ENCODE measurements at regions not wholly inside any gene's neighbourhood (a gene's known extent, or its start where the extent isn't known, plus 50 kb on each side); places are given as distances from the start of the nearest gene placed in this dataset.

DNA sequence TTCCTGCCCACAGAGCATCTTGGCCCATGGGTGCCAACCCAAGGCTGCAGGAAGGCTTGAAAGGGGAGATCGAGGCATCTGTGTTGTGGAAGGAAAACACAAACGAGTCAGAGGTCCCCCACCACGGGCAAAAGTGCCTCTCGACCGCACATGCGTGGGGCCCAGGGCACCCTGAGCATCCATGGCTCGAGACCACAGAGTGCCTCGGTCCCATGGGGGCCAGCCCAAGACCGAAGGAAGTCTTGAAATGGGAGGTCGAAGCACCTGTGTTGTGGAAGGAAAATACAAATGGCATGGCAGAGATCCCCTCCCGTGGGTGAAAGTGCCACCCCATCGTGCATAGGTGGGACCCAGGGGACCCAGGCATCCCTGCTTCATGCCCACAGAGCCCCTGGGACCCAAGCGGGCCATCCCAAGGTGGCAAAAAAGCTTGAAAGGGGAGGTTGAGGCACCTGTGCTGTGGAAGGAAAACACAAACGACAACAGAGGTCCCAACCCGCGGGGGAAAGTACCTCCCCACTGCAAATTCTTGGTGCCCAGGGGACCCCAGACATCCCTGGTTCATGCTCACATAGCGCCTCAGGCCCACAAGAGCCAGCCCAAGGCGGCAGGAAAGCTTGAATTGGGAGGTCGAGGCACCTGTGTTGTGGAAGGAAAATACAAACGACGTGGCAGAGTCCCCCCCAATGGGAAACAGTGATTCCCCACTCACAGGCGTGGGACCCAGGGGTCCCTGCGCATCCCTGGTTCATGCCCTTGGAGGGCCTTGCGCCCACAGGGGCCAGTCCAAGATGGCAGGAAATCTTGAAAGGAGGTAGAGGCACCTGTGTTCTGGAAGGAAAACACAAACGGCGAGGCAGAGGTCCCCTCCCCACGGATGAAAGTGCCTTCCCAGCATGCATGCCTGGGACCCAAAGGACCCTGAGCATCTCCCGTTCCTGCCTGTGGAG, 373.0 kb downstream of the ALG10 start:
- DNase-seq (ENCODE audit: low read depth in 2 of 2), result no peak

DNA sequence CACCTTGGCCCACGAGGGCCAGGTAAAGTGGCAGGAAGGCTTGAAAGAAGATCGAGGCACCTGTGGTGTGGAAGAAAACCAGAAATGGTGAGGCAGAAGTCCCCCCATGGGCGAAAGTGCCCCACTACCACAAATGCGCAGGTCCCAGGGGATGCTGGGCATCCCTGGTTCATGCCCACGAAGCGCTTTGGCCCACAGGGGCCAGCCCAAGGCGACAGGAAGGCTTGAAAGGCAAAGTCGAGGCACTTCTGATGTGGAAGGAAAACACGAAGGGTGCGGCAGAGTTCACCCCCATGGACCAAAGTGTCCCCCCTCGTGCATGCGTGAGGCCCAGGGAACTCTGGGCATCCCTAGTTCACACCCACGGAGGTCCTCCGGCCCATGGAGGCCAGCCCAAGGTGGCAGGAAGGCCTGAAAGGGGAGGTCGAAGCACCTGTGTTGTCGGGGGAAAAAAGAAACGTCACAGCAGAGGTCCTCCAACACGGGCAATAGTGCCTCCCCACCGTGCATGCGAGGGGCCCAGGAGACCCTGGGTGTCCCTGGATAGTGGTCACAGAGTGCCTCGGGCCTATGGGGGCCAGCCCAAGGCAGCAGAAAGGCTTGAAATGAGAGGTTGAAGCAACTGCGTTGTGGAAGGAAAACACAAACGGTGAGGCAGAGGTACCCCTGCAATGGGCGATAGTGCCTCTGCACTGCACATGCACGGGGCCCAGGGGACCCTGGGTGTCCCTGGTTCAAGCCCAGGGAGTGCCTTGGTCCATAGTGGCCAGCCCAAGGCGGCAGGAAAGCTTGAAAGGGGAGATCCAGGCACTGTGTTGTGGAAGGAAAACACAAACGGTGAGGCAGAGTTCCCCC, 373.9 kb downstream of the ALG10 start:
- no peak for DNase-seq (ENCODE audit: low read depth in 2 of 2)

DNA sequence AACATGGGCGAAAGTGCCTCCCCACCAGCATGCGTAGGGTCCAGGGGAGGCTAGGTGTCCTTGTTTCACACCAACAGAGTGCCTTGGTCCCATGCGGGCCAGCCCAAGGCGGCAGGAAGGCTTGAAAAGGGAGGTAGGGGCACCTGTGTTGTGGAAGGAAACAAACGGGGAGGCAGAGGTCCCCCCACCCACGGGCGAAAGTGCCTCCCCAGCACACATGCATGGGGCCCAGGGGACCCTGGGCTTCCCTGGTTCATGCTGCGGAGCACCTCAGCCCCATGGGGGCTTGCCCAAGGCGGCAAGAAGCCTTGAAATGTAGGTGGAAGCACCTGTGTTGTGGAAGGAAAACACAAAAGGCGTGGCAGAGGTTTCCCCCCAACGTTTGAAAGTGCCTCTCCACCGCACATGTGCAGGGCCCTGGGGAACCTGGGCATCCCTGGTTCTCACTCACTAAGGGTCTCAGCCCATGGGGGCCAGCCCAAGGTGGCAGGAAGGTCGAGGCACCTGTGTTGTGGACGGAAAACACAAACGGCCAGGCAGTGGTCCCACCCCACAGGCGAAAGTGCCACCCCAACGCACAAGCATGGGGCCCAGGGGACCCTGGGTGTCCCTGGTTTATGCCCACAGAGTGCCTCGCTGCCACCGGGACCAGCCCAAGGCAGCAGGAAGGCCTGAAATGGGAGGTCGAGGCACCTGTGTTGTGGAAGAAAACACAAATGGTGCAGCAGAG, 374.7 kb downstream of the ALG10 start:
- no peak for DNase-seq (ENCODE audit: low read depth in 2 of 2)

DNA sequence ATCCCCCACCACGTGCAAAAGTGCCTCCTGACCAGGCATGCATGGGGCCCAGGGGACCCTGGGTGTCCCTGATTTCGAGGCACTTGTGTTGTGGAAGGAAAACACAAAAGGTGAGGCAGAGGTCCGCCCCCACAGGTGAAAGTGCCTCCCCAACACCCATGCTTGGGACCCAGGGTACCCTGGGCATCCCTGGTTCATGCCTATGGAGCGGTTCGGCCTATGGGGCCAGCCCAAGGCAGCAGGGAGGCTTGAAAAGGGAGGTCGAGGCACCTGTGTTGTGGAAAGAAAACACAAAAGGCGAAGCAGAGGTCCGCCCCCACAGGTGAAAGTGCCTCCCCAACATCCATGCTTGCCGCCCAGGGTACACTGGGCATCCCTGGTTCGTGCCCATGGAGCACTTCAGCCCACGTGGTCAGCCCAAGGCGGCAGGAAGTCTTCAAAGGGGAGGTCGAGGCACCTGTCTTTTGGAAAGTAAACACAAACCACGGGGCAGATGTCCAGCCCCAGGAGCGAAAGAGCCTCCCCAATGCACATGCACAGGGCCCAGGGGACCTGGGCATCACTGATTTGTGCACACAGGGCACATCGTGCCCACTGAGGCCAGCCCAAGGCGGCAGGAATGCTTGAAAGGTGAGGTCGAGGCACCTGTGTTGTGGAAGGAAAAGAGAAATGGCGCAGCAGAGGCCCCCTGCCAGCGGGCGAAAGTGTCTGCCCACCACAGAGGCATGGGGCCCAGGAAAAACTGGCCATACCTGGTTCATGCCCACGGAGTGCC, 375.5 kb downstream of the ALG10 start:
- no peak for DNase-seq (ENCODE audit: low read depth in 2 of 2)

DNA sequence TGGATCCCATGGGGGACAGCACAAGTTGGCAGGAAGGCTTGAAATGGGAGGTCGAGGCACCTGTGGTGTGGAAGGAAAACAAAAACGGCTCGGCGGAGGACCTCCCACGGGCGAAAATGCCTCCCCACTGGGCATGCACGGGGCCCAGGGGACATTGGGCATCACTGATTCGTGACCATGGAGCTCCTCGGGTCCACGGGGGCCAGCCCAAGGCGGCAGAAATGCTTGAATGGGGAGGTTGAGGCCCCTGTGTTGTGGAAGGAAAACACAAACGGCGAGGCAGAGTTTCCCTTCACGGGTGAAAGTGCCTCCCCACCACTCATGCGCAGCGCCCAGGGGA, 376.0 kb downstream of the ALG10 start:
- no peak for DNase-seq (ENCODE audit: low read depth in 2 of 2)

DNA sequence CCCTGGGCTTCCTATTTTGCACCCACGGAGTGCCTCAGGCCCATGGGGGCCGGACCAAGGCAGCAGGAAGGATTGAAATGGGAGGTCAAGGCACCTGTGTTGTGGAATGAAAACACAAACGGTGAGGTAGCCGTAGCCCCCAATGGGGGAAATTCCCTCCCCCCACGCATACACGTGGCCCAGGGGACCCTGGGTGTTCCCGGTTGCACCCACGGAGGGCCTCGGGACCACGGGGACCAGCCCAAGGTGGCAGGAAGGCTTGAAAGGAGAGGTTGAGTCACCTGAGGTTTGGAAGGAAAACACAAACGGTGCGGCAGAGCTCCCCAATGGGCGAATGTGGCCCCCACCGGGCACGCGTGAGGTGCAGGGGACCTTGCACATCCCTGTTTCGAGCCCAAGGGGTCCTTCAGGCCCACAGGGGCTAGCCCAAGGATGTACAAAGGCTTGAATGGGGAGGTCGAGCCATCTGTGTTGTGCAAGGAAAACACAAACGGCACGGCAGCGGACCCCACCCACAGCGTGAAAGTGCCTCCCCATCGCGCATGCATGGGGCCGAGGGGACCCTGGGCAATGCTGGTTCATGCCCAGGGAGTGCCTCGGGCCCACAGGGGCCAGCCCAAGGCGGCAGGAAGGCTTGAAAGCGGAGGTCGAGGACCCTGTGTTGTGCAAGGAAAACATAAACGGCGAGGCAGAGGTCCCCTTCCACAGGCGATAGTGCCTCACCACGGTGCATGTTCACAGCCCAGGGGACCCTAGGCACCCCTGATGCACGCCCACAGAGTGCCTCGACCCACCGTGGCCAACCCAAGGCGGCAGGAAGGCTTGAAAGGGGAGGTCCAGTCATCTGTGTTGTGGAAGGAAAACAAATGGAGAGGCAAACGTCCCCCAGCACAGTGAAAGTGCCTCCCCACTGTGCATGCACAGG, 376.7 kb downstream of the ALG10 start:
- DNase-seq (ENCODE audit: low read depth in 2 of 2), result no peak

DNA sequence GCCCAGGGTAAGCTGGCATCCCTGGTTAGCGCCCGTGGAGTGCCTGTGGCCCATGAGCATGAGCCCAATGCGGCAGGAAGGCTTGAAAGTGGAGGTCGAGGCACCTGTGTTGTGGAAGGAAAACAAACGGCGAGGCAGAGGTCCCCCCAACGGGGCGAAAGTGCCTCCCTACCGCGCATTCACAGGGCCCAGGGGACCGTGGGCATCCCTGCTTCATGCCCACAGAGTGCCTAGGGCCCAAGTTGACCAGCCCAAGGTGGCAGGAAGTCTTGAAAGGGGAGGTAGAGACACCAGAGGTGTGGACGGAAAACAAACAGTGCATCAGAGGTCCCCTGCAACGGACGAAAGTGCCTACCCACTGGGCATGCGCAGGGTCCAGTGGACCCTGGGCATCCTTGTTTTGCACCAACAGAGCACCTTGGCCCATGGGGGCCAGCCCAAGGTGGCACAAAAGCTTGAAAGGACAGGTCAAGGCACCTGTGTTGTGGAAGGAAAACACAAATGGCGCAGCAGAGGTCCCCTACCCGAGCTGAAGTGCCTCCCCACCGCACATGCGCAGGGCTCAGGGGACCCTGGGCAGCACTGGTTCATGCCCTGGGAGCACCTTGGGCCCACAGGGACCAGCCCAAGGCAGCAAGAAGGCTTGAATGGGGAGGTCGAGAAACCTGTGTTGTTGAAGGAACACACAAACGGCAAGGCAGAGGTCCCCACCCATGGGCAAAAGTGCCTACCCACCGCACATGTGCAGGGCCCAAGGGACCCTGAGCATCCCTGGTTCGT, 377.5 kb downstream of the ALG10 start:
- no peak for DNase-seq (ENCODE audit: low read depth in 2 of 2)

DNA sequence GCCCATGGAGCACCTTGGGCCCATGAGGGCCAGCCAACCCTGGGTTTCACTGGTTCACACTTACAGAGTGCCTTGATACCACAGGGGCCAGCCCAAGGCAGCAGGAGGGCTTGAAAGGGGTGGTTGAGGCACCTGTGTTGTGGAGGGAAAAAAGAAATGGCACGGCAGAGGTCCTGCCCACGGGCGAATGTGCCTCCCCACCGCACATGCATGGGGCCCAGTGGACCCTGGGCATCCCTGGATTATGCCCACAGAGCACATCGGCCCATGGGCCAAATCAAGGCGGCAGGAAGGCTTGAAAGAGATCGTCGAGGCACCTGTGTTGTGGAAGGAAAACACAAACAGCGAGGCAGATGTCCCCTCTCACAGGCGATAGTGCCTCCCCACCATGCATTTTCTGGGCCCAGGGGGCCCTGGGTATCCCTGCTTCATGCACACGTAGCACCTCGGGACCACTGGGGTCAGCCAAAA, 378.1 kb downstream of the ALG10 start:
- DNase-seq (ENCODE audit: low read depth in 2 of 2), result no peak

DNA sequence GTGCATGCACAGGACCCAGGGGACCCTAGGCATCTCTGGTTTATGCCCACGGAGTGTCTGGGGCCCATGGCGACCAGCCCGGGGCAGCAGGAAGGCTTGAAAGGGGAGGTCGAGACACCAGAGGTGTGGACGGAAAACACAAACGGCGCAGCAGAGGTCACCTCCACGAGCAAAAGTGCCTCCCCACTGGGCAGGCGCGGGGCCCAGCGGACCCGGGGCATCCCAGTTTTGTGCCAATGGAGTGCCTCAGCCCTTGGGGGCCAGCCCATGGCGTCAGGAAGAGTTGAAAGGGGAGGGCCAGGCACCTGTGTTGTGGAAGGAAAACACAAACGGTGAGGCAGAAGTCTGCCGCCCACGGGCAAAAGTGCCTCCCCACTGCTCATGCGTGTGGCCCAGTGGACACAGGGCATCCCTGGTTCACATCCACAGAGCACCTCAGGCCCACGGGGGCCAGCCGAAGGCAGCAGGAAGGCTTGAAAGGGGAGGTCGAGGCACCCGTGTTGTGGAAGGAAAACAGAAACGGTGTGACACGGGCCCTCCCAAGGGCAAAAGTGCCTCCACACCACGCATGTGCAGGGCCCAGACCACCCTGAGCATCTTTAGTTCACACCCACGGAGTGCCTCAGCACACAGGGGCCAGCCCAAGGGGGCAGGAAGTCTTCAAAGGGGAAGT, 378.8 kb downstream of the ALG10 start:
- DNase-seq (ENCODE audit: low read depth in 2 of 2), result no peak

DNA sequence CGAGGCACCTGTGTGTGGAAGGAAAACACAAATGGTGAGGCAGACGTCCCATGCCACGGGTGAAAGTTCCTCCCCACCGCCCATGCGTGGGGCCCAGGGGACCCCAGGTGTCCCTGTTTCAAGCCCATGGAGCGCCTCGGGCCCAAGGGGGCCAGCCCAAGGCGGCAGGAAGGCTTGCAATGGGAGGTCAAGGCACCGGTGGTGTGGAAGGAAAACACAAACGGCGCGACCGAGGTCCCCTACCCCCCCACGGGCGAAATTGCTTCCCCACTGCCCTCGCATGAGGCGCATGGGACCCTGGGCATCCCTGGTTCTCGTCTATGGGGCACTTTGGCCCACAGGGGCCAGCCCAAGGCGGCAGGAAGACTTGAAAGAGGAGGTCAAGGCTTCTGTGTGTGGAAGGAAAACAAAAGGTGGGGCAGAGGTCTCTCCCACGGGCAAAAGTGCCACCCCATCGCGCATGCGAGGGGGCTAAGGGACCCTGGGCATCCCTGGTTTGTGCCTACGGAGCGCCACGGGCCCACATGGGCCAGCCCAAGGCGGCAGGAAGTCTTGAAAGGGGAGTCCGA, 379.4 kb downstream of the ALG10 start:
- no peak for DNase-seq (ENCODE audit: low read depth in 2 of 2)

DNA sequence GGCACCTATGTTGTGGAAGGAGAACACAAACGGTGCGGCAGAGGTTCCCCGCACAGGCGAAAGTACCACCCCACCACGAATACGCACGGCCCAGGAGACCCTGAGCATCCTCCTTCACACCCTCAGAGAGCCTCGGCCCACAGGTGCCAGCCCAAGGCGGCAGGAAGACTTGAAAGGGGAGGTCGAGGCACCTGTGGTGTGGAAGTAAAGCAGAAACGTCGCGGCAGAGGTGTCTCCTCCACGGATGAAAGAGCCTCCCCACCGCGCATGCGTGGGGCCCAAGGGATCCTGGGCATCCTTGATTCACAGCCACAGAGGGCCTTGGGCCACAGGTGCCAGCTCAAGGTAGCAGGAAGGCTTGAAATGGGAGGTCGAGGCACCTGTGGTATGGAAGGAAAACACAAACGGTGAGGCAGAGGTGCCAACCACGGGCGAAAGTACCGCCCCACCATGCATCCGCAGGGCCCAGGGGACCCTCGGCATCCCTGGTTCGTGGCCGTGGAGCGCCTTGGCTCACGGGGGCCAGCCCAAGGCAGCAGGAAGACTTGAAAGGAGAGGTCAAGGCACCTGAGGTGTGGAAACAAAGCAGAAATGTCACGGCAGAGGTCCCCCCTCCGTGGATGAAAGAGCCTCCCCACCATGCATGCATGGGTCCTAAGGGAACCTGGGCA, 380.1 kb downstream of the ALG10 start:
- DNase-seq (ENCODE audit: low read depth in 2 of 2), result no peak

DNA sequence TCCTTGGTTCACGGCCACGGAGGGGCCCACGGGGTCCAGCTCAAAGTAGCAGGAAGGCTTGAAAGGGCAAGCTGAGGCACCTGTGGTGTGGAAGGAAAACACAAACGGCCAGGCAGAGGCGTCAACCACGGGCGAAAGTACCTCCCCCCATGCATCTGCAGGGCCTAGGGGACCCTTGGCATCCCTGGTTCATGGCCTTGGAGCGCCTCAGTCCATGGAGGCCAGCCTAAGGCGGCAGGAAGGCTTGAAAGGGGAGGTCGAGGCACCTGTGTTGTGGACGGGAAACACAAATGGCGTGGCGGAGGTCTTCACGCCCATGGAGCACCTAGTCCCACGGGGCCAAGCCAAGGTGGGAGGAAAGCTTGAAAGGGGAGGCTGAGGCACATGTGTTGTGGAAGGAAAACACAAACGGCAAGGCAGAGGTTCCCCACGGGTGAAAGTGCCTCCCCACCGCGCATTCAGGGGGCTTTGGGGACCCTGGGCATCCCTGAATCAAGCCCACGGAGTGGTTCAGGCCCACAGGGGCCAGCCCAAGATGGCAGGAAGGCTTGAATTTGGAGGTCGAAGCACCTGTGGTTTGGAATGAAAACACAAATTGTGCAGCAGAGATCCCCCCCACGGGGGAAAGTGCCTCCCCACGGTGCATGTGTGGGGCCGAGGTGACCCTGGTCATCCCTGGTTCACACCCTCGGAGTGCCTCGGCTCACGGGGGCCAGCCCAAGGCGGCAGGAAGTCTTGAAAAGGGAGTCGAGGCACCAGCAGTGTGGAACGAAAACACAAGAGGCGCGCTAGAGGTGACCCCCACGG, 380.8 kb downstream of the ALG10 start:
- DNase-seq (ENCODE audit: low read depth in 2 of 2), result no peak

DNA sequence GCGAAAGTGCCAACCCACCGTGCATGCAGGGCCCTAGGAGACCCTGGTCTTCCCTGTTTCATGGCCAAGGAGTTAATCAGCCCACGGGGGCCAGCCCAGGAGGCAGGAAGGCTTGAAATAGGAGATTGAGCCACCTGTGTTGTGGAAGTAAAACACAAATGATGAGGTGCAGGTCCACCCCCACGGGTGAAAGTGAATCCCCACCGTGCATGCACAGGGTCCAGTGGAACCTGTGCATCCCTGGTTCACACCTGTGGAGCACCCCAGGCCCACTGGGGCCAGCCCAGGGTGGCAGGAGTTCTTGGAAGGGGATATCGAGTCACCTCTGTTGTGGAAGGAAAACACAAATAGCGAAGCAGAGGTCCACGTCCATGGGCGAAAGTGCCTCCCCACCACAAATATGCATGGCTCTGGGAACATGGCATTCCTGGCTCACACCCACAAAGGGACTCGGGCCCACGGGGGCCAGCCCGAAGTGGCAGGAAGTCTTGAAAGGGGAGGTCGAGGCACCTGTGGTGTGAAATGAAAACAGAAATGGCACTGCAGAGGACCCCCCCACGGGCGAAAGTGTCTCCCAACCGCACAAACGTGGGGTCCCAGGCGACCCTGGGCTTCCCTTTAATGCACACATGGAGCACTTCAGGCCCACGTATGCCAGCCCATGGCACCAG, 381.5 kb downstream of the ALG10 start:
- no peak for DNase-seq (ENCODE audit: low read depth in 2 of 2)

DNA sequence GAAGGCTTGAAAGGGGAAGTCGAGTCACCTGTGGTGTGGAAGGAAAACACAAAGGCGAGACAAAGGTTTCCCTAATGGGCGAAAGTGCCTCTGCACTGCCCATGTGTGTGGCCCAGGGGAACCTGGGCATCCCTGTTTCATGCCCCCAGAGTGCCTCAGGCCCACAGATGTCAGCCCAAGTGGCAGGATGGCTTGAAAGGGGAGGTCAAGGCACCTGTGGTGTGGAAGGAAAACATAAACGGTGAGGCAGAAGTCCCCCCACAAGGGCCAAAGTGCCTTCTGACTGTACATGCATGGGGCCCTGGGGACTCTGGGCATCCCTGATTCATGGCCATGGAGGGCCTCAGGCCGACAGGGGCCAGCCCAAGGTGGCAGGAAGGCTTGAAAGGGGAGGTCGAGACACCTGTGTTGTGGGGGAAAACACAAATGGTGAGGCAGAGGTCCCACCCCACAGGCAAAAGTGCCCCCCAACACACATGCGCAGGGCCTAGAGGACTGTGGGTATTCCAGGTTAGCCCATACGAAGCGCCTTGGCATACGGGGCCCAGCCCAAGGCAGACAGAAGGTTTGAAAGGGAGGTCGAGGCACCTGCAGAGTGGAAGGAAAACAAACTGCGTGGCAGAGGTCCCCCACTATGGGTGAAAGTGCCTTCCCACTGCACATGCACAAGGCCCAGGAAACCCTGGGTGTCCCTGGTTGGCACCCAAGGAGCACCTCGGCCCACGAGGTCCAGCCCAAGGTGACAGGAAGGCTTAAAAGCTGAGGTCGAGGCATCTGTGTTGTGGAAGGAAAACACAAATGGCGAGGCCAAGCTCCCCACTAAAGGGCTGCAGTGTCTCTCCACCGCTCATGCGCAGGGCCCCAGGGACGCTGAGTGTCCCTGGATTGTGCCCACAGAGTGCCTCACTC, 382.3 kb downstream of the ALG10 start:
- no peak for DNase-seq (ENCODE audit: low read depth in 2 of 2)

Data from stimulated activated CD8-positive, alpha-beta memory T cell treated with anti-CD3 and anti-CD28 coated beads, Interleukin-7, amount 100 ng/mL, for 1 hour (primary cell).